Fibroblast of mammary gland (primary cell): ENCODE measurements at regions not wholly inside any gene's neighbourhood (a gene's known extent, or its start where the extent isn't known, plus 50 kb on each side); places are given as distances from the start of the nearest gene placed in this dataset.

Experiments used
- DNase-seq: peaks from one replicate; pipeline ENCODE4 v3.0.0-alpha.2; 2010; ENCODE audit warnings: low read depth
- H3K4me3 ChIP-seq: 2 replicates; pipeline ENCODE4 v1.5.1; 2011; ENCODE audit warnings: low read depth, mild to moderate bottlenecking, low read length, moderate library complexity; ENCODE audit not compliant: control insufficient read depth
- CTCF ChIP-seq: conservative IDR thresholded peaks from 2 replicates; pipeline ENCODE4 v1.5.1; 2011; ENCODE audit warnings: low read depth, low read length, inconsistent platforms; ENCODE audit not compliant: control insufficient read depth, insufficient read depth

GRCh38 chr10:71035511-71036296 lies 147.3 kb upstream of the PCBD1 start:
- DNase-seq: no peak
- H3K4me3 ChIP-seq: no peak overlapping the region
- TF ChIP-seq CTCF: no peak

- no peak overlapping the region for H3K4me3 ChIP-seq
- TF ChIP-seq CTCF: no peak
- DNase-seq: no peak
Measured at GRCh38 chr10:71036297-71036966, 148.1 kb upstream of the PCBD1 start.

GRCh38 chr10:71038091-71038633 lies 149.8 kb upstream of the PCBD1 start:
- no peak for TF ChIP-seq CTCF
- DNase-seq: no peak
- H3K4me3 ChIP-seq: no peak overlapping the region

- DNase-seq: no peak
- no peak for TF ChIP-seq CTCF
- no peak overlapping the region for H3K4me3 ChIP-seq
Measured at GRCh38 chr10:71038921-71039320, 150.6 kb upstream of the PCBD1 start.

DNA sequence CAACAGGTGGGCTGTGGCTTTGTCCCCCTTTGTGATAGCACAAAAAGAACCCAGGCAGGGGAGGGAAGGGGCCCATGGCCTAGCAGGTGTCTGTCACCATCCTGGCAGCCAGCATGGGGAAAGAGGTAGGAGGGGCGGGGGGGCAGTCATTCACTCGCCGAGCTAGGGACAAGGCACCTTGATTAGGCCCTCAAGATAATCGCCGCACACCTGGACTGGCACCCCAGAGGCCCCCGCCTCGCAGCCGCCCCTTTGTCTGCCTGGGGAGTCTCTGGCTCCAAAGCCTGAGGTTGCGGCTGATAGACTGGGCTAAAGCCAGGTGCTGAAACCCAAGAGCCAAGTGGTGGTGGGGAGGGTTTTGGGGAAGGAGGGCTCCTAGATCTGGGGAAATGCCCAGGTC lies 151.2 kb upstream of the PCBD1 start:
- H3K4me3 ChIP-seq: no peak overlapping the region
- no peak for DNase-seq
- TF ChIP-seq CTCF: no peak

DNA sequence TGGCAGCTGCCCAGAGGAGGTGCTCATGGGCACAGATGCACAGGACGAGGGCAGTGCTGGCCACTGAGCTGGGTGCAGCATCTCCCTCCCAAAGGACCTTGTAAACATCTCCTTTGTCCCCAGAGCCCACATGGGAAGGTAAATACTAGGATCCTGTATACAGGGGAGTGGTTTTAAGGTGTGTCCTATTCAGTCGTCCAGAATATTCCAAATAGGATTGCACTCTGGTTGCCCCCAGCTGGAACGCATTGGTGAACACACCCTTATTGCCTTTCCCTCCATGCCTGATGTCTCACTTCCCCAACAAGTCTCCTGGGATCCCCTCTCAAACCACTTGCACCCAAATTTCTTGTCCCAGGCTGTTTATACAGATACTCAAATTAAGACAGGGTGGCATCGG lies 152.0 kb upstream of the PCBD1 start:
- DNase-seq: no peak
- TF ChIP-seq CTCF: no peak
- no peak overlapping the region for H3K4me3 ChIP-seq
